A549 (cell line): ENCODE measurements at regions not wholly inside any gene's neighbourhood (a gene's known extent, or its start where the extent isn't known, plus 50 kb on each side); places are given as distances from the start of the nearest gene placed in this dataset.

Experiments
- CEBPB ChIP-seq, 2 experiments: fragments of >200 bp in 1 of 2; sonication (Bioruptor Twin) in 1 of 2; formaldehyde crosslinking in 1 of 2; IDR thresholded peaks; 2 replicates each; pipeline ENCODE4 v1.6.1; 2012 to 2016
- HDAC2 ChIP-seq: fragments of 200-600 bp; sonication (generic); IDR thresholded peaks from 2 replicates; pipeline ENCODE4 v1.6.1; 2016
- HOXA7 ChIP-seq: fragments of 250-450 bp; sonication (Bioruptor Pico); IDR thresholded peaks from 2 replicates; pipeline ENCODE4 v1.5.0; 2020; ENCODE audit warnings: mild to moderate bottlenecking, moderate library complexity
- JUN ChIP-seq, 2 experiments: fragments of >200 bp; sonication (Bioruptor Twin); formaldehyde crosslinking; IDR thresholded peaks; 2 replicates in 1 of 2; 3 replicates in 1 of 2; pipeline ENCODE4 v1.6.1; 2016 to 2017
- JUNB ChIP-seq: fragments of >200 bp; sonication (Bioruptor Twin); formaldehyde crosslinking; IDR thresholded peaks from 2 replicates; pipeline ENCODE4 v1.6.1; 2016
- MAZ ChIP-seq: fragments of 150-350 bp; IDR thresholded peaks from 2 replicates; pipeline ENCODE4 v1.6.1; 2014; ENCODE audit warnings: antibody characterized with exemption, low read depth, low read length, borderline replicate concordance
- POLR2A ChIP-seq: IDR thresholded peaks from 2 replicates; pipeline ENCODE4 v1.6.1; 2012; ENCODE audit warnings: mild to moderate bottlenecking, low read length
- RFX5 ChIP-seq: fragments of 450-650 bp; IDR thresholded peaks from 2 replicates; pipeline ENCODE4 v1.7.1; 2014; ENCODE audit warnings: antibody characterized with exemption, mild to moderate bottlenecking, moderate library complexity
- ZFP36 ChIP-seq: fragments of 450-650 bp; IDR thresholded peaks from 2 replicates; pipeline ENCODE4 v1.6.1; 2014; ENCODE audit warnings: borderline replicate concordance; ENCODE audit not compliant: partially characterized antibody
- TF ChIP-seq, protein P1 (sequence below): IDR thresholded peaks from 2 replicates; pipeline ENCODE4 v1.6.1; 2012
- TF ChIP-seq, protein P2 (sequence below): fragments of >200 bp; sonication (Bioruptor Twin); formaldehyde crosslinking; IDR thresholded peaks from 3 replicates; pipeline ENCODE4 v1.5.1; 2016

DNA sequence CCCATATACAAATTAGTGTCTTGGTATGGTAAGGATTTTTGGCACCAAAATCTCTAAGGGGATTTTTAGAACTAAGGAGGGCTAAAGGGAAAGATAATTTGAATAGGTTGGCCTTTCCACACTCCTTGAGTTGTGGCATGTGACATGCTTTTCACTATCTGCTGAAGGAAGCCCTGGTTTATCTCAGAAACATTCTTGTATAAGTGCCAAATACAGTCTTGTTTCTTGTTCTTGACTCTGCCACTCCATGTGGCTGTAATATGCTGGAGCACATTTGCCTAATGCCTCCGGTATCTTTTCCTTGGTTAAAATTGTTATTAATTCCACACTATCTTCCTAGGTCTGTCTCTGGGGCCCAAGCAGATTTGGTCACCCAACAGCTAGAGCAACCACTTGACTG lies 457.0 kb downstream of the USP25 start:
- TF ChIP-seq ZFP36 (no peak), POLR2A (no peak), JUNB (no peak), HOXA7 (CRISPR knock-in tag) (no peak), JUN (IDR thresholded peaks at IDR 0.05) (no peak), MAZ (no peak), CEBPB (IDR thresholded peaks at IDR 0.05) (no peak), RFX5 (no peak), HDAC2 (no peak)
- TF ChIP-seq, protein P1, sequence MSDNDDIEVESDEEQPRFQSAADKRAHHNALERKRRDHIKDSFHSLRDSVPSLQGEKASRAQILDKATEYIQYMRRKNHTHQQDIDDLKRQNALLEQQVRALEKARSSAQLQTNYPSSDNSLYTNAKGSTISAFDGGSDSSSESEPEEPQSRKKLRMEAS, result no peak
- TF ChIP-seq, protein P2, sequence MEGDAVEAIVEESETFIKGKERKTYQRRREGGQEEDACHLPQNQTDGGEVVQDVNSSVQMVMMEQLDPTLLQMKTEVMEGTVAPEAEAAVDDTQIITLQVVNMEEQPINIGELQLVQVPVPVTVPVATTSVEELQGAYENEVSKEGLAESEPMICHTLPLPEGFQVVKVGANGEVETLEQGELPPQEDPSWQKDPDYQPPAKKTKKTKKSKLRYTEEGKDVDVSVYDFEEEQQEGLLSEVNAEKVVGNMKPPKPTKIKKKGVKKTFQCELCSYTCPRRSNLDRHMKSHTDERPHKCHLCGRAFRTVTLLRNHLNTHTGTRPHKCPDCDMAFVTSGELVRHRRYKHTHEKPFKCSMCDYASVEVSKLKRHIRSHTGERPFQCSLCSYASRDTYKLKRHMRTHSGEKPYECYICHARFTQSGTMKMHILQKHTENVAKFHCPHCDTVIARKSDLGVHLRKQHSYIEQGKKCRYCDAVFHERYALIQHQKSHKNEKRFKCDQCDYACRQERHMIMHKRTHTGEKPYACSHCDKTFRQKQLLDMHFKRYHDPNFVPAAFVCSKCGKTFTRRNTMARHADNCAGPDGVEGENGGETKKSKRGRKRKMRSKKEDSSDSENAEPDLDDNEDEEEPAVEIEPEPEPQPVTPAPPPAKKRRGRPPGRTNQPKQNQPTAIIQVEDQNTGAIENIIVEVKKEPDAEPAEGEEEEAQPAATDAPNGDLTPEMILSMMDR, result no peak
